Vagina (tissue), 2 donors: ENCODE measurements at regions not wholly inside any gene's neighbourhood (a gene's known extent, or its start where the extent isn't known, plus 50 kb on each side); places are given as distances from the start of the nearest gene placed in this dataset.

Source experiments
- DNase-seq, 2 donors: peaks; one replicate each; pipeline ENCODE4 v3.0.0-alpha.2; 2017; ENCODE audit errors: extremely low spot score in 2 of 2
- H3K27ac ChIP-seq: fragments of 200-600 bp; sonication (generic); one replicate; pipeline ENCODE4 v1.5.1; 2019
- H3K27me3 ChIP-seq: fragments of 200-600 bp; sonication (generic); one replicate; pipeline ENCODE4 v1.5.1; 2019
- H3K36me3 ChIP-seq, 2 donors: fragments of 200-600 bp; sonication (generic); one replicate each; pipeline ENCODE4 v1.5.1; 2017 to 2019
- H3K4me1 ChIP-seq: fragments of 200-600 bp; sonication (generic); one replicate; pipeline ENCODE4 v1.5.1; 2019
- H3K4me3 ChIP-seq, 2 donors: fragments of 200-600 bp; sonication (generic); 1 replicate in 1 of 2; 2 replicates in 1 of 2; pipeline ENCODE4 v1.5.1; 2016 to 2019
- H3K9me3 ChIP-seq: fragments of 200-600 bp; sonication (generic); one replicate; pipeline ENCODE4 v1.5.1; 2019
- POLR2A ChIP-seq, 2 donors: fragments of 450-650 bp; IDR thresholded peaks; one replicate each; pipeline ENCODE4 v1.6.1; 2017; ENCODE audit warnings: antibody characterized with exemption in 2 of 2, mild to moderate bottlenecking in 2 of 2, moderate library complexity in 2 of 2
- POLR2AphosphoS5 ChIP-seq, 2 donors: sonication (generic); formaldehyde crosslinking; IDR thresholded peaks; one replicate each; pipeline ENCODE4 v1.9.0; 2017; ENCODE audit warnings: antibody characterized with exemption in 2 of 2, mild to moderate bottlenecking in 2 of 2, low read depth in 1 of 2; ENCODE audit not compliant: insufficient read depth in 1 of 2
- intact Hi-C: fragments of 100-400 bp; cut with DNase I; formaldehyde crosslinking; loops from one replicate; pipeline ENCODE4 v1.15.1; 2023
- TF ChIP-seq, protein P1 (sequence below), 3 experiments: fragments of 450-650 bp in 2 of 3; fragments of 200-600 bp in 1 of 3; sonication (generic) in 1 of 3; IDR thresholded peaks; one replicate each; pipeline ENCODE4 v1.5.1; 2017 to 2019; ENCODE audit warnings: antibody characterized with exemption in 3 of 3, mild to moderate bottlenecking in 2 of 3, moderate library complexity in 2 of 3

DNA sequence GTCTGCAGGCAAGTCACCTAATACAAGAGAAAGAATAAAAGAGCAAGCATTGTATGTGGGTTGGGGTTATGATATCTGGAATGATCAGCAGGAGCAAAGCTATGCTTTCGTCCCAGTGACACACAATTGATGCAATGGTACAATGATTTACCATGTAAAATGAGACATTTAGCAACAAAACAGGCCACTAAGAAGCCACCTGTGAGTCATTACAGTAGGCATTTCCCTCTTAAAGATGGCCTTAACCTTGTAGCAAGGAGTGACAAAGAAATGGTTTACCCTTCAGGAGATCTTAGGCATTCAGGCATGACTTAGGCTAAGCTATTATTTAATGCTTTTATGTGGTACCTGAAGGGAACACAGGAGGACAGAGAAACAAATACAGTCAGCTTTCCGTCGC lies 373.3 kb upstream of the RBMS3 start:
- Histone ChIP-seq H3K27me3 (no peaks in the 10 kb centered on the region), H3K36me3 (no peaks in the 10 kb centered on the region), H3K4me1 (no peaks in the 10 kb centered on the region), H3K4me3 (no peak overlapping the region), H3K9me3 (no peaks in the 10 kb centered on the region), H3K27ac (no peak overlapping the region)
- intact Hi-C loops: no loop called here
- DNase-seq: no peak
- TF ChIP-seq, protein P1, sequence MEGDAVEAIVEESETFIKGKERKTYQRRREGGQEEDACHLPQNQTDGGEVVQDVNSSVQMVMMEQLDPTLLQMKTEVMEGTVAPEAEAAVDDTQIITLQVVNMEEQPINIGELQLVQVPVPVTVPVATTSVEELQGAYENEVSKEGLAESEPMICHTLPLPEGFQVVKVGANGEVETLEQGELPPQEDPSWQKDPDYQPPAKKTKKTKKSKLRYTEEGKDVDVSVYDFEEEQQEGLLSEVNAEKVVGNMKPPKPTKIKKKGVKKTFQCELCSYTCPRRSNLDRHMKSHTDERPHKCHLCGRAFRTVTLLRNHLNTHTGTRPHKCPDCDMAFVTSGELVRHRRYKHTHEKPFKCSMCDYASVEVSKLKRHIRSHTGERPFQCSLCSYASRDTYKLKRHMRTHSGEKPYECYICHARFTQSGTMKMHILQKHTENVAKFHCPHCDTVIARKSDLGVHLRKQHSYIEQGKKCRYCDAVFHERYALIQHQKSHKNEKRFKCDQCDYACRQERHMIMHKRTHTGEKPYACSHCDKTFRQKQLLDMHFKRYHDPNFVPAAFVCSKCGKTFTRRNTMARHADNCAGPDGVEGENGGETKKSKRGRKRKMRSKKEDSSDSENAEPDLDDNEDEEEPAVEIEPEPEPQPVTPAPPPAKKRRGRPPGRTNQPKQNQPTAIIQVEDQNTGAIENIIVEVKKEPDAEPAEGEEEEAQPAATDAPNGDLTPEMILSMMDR (IDR thresholded peaks at IDR 0.05): no peak
- TF ChIP-seq POLR2AphosphoS5 (IDR thresholded peaks at IDR 0.05; ENCODE audit: insufficient read depth in 1 of 2, low read depth in 1 of 2) (no peak), POLR2A (IDR thresholded peaks at IDR 0.05) (no peak)

DNA sequence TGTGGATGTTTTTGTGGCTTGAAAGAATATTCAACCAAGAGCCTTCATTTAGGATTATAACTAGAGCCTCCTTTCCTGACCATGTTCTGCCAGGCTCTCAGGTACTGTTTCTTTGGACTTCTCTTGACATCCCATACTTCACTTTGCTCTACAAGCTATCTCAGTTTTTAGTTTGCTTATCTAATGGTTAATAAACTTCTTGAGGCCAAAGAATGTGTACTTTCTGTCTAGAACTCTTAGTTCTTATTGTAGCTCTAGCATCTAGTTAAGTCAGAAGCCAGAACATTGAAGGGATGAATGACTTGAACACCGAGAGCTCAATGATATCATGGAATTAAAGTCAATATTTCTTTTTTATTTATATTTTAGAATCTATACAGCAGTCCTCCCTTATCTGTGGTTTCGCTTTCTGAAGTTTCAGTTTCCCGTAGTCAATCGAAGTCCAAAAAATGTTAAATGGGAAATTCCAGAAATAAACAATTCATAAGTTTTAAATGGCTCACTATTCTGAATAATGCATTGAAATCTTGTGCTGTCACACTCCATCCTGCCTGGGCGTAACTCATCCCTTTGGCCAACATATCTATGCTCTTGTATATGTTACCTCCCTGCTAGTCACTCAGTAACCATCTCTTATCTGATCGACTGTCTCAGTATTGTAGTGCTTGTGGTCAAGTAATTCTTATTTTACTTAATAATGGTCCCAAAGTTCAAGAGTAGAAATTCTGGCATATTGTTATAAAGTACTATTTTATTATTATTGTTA lies 368.6 kb upstream of the RBMS3 start:
- Histone ChIP-seq H3K4me3 (no peak overlapping the region), H3K27ac (no peak overlapping the region), H3K9me3 (no peaks in the 10 kb centered on the region), H3K4me1 (no peaks in the 10 kb centered on the region), H3K27me3 (no peaks in the 10 kb centered on the region), H3K36me3 (no peaks in the 10 kb centered on the region)
- intact Hi-C loops: loop anchor here (10.0 kb wide), 1 partner anchor 852 kb away; no protein-coding TSS in a partner anchor
- no peak for DNase-seq
- TF ChIP-seq, protein P1 (IDR thresholded peaks at IDR 0.05): no peak
- TF ChIP-seq POLR2A (IDR thresholded peaks at IDR 0.05) (no peak), POLR2AphosphoS5 (IDR thresholded peaks at IDR 0.05; ENCODE audit: insufficient read depth in 1 of 2, low read depth in 1 of 2) (no peak)

DNA sequence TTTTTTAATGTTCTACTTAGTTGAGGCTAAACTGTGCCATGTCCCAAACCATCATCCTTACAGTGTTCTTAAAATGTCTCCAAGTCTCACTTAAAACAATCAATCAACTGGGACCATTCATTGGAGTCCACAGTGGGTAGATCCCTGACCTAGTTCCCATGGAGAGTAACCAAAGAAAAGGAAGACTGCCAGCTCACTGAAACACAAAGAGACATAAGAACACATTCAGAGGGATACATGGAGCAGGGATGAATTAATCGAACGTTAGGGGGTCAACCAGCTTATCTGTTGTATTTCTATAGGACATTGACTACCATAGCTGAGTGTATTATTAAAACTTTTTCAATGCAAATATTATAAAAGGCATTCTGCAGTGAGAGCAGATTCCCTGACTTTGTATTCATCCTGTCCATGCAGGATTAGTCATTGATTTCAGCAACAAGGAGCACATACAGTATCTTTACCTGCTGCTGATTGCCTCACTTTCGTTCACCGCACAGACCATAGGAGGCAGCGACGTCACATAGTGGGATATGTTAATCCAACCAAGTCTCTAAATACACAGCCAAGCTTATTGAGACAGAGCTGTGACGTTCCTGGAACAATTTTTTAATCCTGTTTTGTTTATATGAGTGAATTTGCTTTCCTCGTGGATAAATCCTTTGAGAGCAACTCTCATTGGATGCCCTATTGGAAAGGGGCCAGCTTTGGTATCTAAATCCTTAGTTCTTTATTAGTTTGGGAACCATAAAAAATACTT lies 364.9 kb upstream of the RBMS3 start:
- TF ChIP-seq, protein P1 (IDR thresholded peaks at IDR 0.05): no peak
- TF ChIP-seq POLR2AphosphoS5 (IDR thresholded peaks at IDR 0.05; ENCODE audit: insufficient read depth in 1 of 2, low read depth in 1 of 2): no peak
- TF ChIP-seq POLR2A (IDR thresholded peaks at IDR 0.05): no peak
- intact Hi-C loops: loop anchor here (10.0 kb wide), 1 partner anchor 849 kb away; no protein-coding TSS in a partner anchor
- H3K4me3 ChIP-seq: peak overlapping the region in 1 of 2 donors; percentile 27

DNA sequence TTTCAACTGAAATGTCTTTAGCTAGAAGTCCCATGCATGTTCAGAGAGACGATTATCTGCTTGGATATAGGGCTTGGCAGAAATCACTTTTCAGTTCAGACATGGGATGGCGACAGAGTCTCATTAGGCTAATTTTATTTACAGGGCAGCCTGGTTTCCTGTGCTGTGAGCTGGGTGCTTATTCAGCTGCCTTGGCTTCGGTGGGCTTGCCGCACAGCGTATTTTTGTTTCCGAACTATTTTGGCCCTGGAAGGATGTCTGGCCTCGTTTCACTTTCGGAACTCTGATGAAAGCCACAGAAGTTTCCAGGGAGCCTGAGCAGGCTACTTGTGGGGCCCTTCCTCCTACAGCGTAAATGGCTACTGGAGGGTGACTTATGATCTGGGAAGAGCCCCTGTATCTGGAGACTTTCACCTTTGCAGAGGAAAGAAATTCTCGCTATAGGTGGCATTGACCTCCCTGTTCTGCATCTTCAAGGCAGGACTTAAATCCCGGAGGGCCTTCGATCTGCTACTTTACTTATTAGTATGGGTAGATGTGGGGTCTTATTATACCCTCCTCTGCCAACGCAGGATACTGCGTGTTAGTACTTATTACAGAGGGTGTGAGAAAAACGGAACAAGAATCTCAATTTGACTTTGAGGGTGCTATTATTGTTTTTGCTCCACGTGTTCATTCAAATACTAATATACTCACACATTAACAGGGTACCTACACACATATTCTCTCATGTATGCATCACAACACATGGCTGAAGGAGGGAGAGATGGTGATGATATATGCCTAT lies 364.0 kb upstream of the RBMS3 start:
- intact Hi-C loops: loop anchor here (10.0 kb wide), 1 partner anchor 848 kb away; no protein-coding TSS in a partner anchor
- H3K27ac ChIP-seq: peak overlapping the region; percentile 11
- DNase-seq: no peak
- no peaks in the 10 kb centered on the region for H3K36me3 ChIP-seq
- H3K9me3 ChIP-seq: no peaks in the 10 kb centered on the region
- H3K27me3 ChIP-seq: no peaks in the 10 kb centered on the region
- no peaks in the 10 kb centered on the region for H3K4me1 ChIP-seq
- peak overlapping the region; percentile 20 to 27 for H3K4me3 ChIP-seq
- TF ChIP-seq, protein P1 (IDR thresholded peaks at IDR 0.05): peak in 1 of 3 experiments; percentile 30
- TF ChIP-seq POLR2A (IDR thresholded peaks at IDR 0.05): no peak
- TF ChIP-seq POLR2AphosphoS5 (IDR thresholded peaks at IDR 0.05; ENCODE audit: insufficient read depth in 1 of 2, low read depth in 1 of 2): peak in 1 of 2 donors; percentile 10

More for the DNA sequence above, 364.9 kb upstream of the RBMS3 start:
- Histone ChIP-seq H3K4me1 (no peaks in the 10 kb centered on the region), H3K36me3 (no peaks in the 10 kb centered on the region), H3K9me3 (no peaks in the 10 kb centered on the region), H3K27ac (peak overlapping the region; percentile 11), H3K27me3 (no peaks in the 10 kb centered on the region)
- DNase-seq: no peak
